ENCODE measurements at regions not wholly inside any gene's neighbourhood (a gene's known extent, or its start where the extent isn't known, plus 50 kb on each side); places are given as distances from the start of the nearest gene placed in this dataset.

DNA sequence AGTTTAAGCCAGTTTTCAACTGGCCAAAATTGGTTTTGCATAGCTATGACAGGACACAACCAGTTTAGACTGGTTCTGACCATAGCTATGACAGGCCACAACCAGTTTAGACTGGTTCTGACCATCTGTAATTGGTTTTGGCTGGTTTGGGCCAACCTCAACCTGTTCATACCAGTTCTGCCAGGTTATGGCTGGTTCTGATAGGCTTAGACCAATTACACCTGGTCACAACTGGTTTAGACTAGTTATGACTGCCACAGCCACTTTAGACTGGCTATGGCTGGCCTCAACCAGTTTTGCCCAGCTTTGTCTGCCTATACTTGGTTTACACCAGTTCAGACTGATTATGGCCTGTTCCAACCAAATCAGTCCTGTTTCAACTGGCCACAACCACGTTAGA, 353.2 kb upstream of the CAMK1G start:
- TF ChIP-seq EZH2phosphoT487 (IDR thresholded peaks at IDR 0.05; ENCODE audit: unreplicated experiment) (no peak), STAT1 (IDR thresholded peaks at IDR 0.05; ENCODE audit: unreplicated experiment) (no peak), JUNB (IDR thresholded peaks at IDR 0.05; ENCODE audit: unreplicated experiment) (no peak), EZH2 (IDR thresholded peaks at IDR 0.05; ENCODE audit: low read depth, unreplicated experiment) (no peak), POLR2AphosphoS5 (IDR thresholded peaks at IDR 0.05; ENCODE audit: low read depth) (no peak), CREB1 (CRISPR knock-in tag; IDR thresholded peaks at IDR 0.05; ENCODE audit: low read depth) (no peak), NANOG (IDR thresholded peaks at IDR 0.05; ENCODE audit: borderline replicate concordance) (no peak), ZNF331 (CRISPR knock-in tag; IDR thresholded peaks at IDR 0.05; ENCODE audit: low read depth) (no peak), ZNF114 (CRISPR knock-in tag; IDR thresholded peaks at IDR 0.05) (no peak)
- TF ChIP-seq, protein P1, sequence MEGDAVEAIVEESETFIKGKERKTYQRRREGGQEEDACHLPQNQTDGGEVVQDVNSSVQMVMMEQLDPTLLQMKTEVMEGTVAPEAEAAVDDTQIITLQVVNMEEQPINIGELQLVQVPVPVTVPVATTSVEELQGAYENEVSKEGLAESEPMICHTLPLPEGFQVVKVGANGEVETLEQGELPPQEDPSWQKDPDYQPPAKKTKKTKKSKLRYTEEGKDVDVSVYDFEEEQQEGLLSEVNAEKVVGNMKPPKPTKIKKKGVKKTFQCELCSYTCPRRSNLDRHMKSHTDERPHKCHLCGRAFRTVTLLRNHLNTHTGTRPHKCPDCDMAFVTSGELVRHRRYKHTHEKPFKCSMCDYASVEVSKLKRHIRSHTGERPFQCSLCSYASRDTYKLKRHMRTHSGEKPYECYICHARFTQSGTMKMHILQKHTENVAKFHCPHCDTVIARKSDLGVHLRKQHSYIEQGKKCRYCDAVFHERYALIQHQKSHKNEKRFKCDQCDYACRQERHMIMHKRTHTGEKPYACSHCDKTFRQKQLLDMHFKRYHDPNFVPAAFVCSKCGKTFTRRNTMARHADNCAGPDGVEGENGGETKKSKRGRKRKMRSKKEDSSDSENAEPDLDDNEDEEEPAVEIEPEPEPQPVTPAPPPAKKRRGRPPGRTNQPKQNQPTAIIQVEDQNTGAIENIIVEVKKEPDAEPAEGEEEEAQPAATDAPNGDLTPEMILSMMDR (conservative IDR thresholded peaks at IDR 0.05; ENCODE audit: low read depth in 2 of 2), result no peak
- TF ChIP-seq, protein P2, sequence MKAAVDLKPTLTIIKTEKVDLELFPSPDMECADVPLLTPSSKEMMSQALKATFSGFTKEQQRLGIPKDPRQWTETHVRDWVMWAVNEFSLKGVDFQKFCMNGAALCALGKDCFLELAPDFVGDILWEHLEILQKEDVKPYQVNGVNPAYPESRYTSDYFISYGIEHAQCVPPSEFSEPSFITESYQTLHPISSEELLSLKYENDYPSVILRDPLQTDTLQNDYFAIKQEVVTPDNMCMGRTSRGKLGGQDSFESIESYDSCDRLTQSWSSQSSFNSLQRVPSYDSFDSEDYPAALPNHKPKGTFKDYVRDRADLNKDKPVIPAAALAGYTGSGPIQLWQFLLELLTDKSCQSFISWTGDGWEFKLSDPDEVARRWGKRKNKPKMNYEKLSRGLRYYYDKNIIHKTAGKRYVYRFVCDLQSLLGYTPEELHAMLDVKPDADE (IDR thresholded peaks at IDR 0.05), result no peak
- TF ChIP-seq, protein P3, sequence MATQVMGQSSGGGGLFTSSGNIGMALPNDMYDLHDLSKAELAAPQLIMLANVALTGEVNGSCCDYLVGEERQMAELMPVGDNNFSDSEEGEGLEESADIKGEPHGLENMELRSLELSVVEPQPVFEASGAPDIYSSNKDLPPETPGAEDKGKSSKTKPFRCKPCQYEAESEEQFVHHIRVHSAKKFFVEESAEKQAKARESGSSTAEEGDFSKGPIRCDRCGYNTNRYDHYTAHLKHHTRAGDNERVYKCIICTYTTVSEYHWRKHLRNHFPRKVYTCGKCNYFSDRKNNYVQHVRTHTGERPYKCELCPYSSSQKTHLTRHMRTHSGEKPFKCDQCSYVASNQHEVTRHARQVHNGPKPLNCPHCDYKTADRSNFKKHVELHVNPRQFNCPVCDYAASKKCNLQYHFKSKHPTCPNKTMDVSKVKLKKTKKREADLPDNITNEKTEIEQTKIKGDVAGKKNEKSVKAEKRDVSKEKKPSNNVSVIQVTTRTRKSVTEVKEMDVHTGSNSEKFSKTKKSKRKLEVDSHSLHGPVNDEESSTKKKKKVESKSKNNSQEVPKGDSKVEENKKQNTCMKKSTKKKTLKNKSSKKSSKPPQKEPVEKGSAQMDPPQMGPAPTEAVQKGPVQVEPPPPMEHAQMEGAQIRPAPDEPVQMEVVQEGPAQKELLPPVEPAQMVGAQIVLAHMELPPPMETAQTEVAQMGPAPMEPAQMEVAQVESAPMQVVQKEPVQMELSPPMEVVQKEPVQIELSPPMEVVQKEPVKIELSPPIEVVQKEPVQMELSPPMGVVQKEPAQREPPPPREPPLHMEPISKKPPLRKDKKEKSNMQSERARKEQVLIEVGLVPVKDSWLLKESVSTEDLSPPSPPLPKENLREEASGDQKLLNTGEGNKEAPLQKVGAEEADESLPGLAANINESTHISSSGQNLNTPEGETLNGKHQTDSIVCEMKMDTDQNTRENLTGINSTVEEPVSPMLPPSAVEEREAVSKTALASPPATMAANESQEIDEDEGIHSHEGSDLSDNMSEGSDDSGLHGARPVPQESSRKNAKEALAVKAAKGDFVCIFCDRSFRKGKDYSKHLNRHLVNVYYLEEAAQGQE (IDR thresholded peaks at IDR 0.05; ENCODE audit: unreplicated experiment), result no peak

Data from GM23338 (cell line).